ENCODE measurements at regions not wholly inside any gene's neighbourhood (a gene's known extent, or its start where the extent isn't known, plus 50 kb on each side); places are given as distances from the start of the nearest gene placed in this dataset.

DNA sequence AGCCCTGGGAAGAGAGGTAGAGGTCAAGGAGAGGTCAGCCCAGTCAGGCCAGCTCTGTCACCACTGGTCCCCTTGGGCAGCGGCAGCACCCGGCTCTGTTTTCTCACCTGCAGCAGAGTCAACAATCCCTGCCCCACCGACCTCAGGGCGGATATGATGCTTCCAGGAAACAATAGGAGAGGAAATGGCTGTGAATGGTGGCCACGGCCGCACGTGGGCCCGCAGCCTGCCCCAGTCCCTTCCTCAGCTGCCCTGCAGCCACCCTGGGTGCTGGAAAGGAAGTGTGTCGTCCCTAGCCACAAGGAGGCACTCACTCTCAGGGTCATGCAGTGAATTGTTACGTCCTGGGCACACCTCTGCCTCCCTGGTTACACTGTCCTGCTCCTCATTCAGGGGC lies 92.5 kb upstream of the ENPP6 start:
- peak overlapping the region; percentile 67 to 80 for H3K27ac ChIP-seq (ENCODE audit: low read depth in 2 of 2, low read length in 2 of 2)
- no peak overlapping the region for H3K4me3 ChIP-seq (ENCODE audit: low read length in 2 of 2)
- no peaks in the 10 kb centered on the region for H3K36me3 ChIP-seq (ENCODE audit: control insufficient read depth in 2 of 2, insufficient read depth in 2 of 2, low read length in 2 of 2)

DNA sequence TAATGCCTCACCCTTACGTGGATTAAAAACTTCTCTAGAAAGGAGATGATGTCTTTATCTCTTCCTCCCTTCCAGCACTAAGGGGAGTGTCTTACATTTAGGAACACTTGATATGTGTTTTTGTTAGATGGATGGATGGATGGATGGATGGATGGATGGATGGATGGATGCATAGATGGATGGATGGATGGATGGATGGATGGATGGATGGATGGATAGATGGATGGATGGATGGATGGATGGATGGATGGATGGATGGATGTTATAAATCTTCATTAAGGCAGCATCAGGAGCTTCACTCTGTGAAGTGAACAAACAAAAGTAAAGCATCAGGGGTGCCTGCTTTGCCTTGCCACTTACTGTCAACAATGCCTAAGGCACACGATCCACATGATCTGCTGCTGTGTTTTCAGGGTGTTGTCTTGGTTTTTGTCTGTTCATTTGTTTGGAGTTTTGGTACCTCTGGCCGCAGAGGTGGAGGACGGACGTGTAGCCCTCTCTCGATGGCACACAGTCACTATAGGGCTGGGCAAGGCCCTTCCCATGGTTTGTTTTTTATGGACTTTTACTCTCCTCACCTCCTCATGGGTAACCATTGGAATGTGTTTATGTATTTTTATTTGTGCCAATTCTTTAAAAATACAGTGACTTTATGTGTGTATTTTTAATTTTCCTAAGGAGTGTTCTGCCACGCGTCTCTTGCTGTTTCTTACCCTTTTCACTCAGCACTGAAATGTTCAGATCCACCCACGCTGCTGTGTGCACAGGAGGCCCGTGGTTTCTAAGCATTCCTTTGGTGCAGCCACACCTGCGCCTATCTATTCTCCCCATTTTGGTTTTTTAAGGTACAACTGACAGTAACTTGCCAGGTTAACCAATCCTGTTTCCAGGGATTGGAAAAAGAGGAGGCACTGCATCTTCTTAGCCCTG lies 91.8 kb upstream of the ENPP6 start:
- H3K27me3 ChIP-seq (ENCODE audit: control insufficient read depth in 2 of 2, insufficient read depth in 2 of 2, low read length in 2 of 2): no peaks in the 10 kb centered on the region
- H3K4me3 ChIP-seq (ENCODE audit: low read length in 2 of 2): no peak overlapping the region
- H3K27ac ChIP-seq (ENCODE audit: low read depth in 2 of 2, low read length in 2 of 2): no peak overlapping the region
- peaks cover 15 to 17% of the 10 kb centered on the region in 2 donors for H3K4me1 ChIP-seq (ENCODE audit: control insufficient read depth in 2 of 2, insufficient read depth in 2 of 2, low read length in 2 of 2)
- no peak overlapping the region for H3K9ac ChIP-seq (ENCODE audit: low read depth in 1 of 2, low read length in 2 of 2)
- no peaks in the 10 kb centered on the region for H3K9me3 ChIP-seq (ENCODE audit: control insufficient read depth in 2 of 2, low read length in 2 of 2)
- H3K36me3 ChIP-seq (ENCODE audit: control insufficient read depth in 2 of 2, insufficient read depth in 2 of 2, low read length in 2 of 2): no peaks in the 10 kb centered on the region

More for the DNA sequence above, 92.5 kb upstream of the ENPP6 start:
- Histone ChIP-seq H3K4me1 (ENCODE audit: control insufficient read depth in 2 of 2, insufficient read depth in 2 of 2, low read length in 2 of 2) (peaks cover 15 to 17% of the 10 kb centered on the region in 2 donors), H3K27me3 (ENCODE audit: control insufficient read depth in 2 of 2, insufficient read depth in 2 of 2, low read length in 2 of 2) (no peaks in the 10 kb centered on the region), H3K9me3 (ENCODE audit: control insufficient read depth in 2 of 2, low read length in 2 of 2) (no peaks in the 10 kb centered on the region), H3K9ac (ENCODE audit: low read depth in 1 of 2, low read length in 2 of 2) (no peak overlapping the region)

DNA sequence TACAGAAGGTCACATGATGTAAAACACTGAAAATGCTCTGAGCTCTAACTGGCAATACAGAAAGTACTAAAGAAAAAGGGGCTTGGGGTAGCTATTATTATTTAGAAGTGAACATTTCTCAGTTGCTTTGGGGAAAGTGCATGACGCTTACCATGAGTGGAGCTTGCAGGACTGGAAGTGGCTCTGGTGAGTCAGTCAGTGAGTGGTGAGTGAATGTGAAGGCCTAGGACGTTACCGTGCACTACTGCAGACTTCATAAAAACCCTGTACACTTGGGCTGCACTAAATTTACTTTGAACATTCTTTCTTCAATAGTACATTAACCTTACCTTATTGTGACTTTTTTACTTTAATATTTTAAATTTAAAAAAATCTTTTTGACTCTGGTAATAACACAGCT lies 89.3 kb upstream of the ENPP6 start:
- no peaks in the 10 kb centered on the region for H3K36me3 ChIP-seq (ENCODE audit: control insufficient read depth in 2 of 2, insufficient read depth in 2 of 2, low read length in 2 of 2)
- H3K27me3 ChIP-seq (ENCODE audit: control insufficient read depth in 2 of 2, insufficient read depth in 2 of 2, low read length in 2 of 2): no peaks in the 10 kb centered on the region
- H3K9ac ChIP-seq (ENCODE audit: low read depth in 1 of 2, low read length in 2 of 2): no peak overlapping the region

DNA sequence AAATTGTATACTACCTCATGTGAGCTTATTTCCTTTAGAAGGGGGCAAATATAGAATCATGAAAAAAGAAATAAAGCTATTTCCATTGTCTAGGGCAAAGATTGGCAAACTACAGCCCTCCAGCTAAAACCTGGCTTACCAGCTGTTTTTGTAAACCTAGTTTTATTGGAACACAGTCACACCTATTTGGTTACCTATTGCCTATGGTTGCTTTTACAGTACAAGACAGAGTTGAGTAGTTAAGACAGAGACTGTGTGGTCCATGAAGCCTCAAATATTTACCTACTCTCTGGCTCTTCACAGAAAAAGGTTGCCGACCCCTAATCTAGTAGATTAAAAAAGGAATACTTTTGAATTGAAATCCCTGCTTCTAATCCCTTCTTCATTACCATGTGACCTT lies 88.8 kb upstream of the ENPP6 start:
- H3K4me1 ChIP-seq (ENCODE audit: control insufficient read depth in 2 of 2, insufficient read depth in 2 of 2, low read length in 2 of 2): peaks cover 13 to 15% of the 10 kb centered on the region in 2 donors
- peak overlapping the region; percentile 13 to 62 for H3K27ac ChIP-seq (ENCODE audit: low read depth in 2 of 2, low read length in 2 of 2)

More for the DNA sequence above, 89.3 kb upstream of the ENPP6 start:
- Histone ChIP-seq H3K27ac (ENCODE audit: low read depth in 2 of 2, low read length in 2 of 2) (peak overlapping the region; percentile 13 to 62), H3K9me3 (ENCODE audit: control insufficient read depth in 2 of 2, low read length in 2 of 2) (no peaks in the 10 kb centered on the region), H3K4me1 (ENCODE audit: control insufficient read depth in 2 of 2, insufficient read depth in 2 of 2, low read length in 2 of 2) (peaks cover 15 to 17% of the 10 kb centered on the region in 2 donors), H3K4me3 (ENCODE audit: low read length in 2 of 2) (no peak overlapping the region)

DNA sequence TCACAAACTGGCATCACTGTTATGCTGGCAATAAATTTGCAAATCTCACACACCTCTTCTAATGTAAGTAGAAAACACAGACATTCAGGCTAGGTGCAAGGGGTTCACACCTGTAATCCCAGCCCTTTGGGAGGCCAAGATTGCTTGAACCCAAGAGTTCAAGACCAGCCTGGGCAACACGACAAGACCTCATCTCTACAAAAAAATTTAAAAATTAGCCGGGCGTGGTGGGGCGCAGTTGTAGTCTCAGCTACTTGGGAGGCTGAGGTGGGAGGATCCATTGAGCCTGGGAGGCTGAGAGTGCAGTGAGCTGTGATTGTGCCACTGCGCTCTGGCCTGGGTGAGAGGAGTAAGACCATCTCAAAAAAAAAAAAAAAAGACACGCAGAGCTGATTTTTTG lies 83.1 kb upstream of the ENPP6 start:
- H3K4me1 ChIP-seq (ENCODE audit: control insufficient read depth in 2 of 2, insufficient read depth in 2 of 2, low read length in 2 of 2): no peaks in the 10 kb centered on the region
- no peak overlapping the region for H3K9ac ChIP-seq (ENCODE audit: low read depth in 1 of 2, low read length in 2 of 2)
- H3K27ac ChIP-seq (ENCODE audit: low read depth in 2 of 2, low read length in 2 of 2): no peak overlapping the region
- no peaks in the 10 kb centered on the region for H3K36me3 ChIP-seq (ENCODE audit: control insufficient read depth in 2 of 2, insufficient read depth in 2 of 2, low read length in 2 of 2)
- H3K9me3 ChIP-seq (ENCODE audit: control insufficient read depth in 2 of 2, low read length in 2 of 2): no peaks in the 10 kb centered on the region
- H3K27me3 ChIP-seq (ENCODE audit: control insufficient read depth in 2 of 2, insufficient read depth in 2 of 2, low read length in 2 of 2): no peaks in the 10 kb centered on the region
- no peak overlapping the region for H3K4me3 ChIP-seq (ENCODE audit: low read length in 2 of 2)

More for the DNA sequence above, 88.8 kb upstream of the ENPP6 start:
- no peak overlapping the region for H3K9ac ChIP-seq (ENCODE audit: low read depth in 1 of 2, low read length in 2 of 2)
- H3K27me3 ChIP-seq (ENCODE audit: control insufficient read depth in 2 of 2, insufficient read depth in 2 of 2, low read length in 2 of 2): no peaks in the 10 kb centered on the region
- H3K9me3 ChIP-seq (ENCODE audit: control insufficient read depth in 2 of 2, low read length in 2 of 2): no peaks in the 10 kb centered on the region
- no peaks in the 10 kb centered on the region for H3K36me3 ChIP-seq (ENCODE audit: control insufficient read depth in 2 of 2, insufficient read depth in 2 of 2, low read length in 2 of 2)
- no peak overlapping the region for H3K4me3 ChIP-seq (ENCODE audit: low read length in 2 of 2)

DNA sequence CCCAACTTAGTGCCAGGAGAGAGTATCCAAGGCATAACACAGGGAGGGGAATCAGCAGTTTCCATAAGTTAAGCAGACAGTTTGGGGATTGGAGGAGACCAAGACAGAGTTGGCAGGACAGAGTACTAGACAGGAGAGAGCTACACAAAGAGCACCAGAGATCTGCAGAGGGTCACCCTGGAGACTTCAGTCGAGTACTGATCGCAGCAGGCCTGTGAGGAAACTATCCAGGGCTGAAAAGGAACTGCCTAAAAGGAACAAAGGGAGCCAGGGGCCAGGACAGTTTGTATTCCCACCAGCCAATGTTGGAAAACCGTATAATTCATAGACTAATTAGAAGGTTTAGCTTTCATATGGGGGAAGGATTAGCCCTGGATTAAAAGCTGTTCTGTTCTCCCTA lies 80.6 kb upstream of the ENPP6 start:
- no peak overlapping the region for H3K4me3 ChIP-seq (ENCODE audit: low read length in 2 of 2)
- H3K4me1 ChIP-seq (ENCODE audit: control insufficient read depth in 2 of 2, insufficient read depth in 2 of 2, low read length in 2 of 2): peaks cover 0 to 8% of the 10 kb centered on the region in 2 donors
- no peaks in the 10 kb centered on the region for H3K9me3 ChIP-seq (ENCODE audit: control insufficient read depth in 2 of 2, low read length in 2 of 2)
- no peaks in the 10 kb centered on the region for H3K36me3 ChIP-seq (ENCODE audit: control insufficient read depth in 2 of 2, insufficient read depth in 2 of 2, low read length in 2 of 2)
- no peaks in the 10 kb centered on the region for H3K27me3 ChIP-seq (ENCODE audit: control insufficient read depth in 2 of 2, insufficient read depth in 2 of 2, low read length in 2 of 2)
- H3K27ac ChIP-seq (ENCODE audit: low read depth in 2 of 2, low read length in 2 of 2): no peak overlapping the region
- no peak overlapping the region for H3K9ac ChIP-seq (ENCODE audit: low read depth in 1 of 2, low read length in 2 of 2)

DNA sequence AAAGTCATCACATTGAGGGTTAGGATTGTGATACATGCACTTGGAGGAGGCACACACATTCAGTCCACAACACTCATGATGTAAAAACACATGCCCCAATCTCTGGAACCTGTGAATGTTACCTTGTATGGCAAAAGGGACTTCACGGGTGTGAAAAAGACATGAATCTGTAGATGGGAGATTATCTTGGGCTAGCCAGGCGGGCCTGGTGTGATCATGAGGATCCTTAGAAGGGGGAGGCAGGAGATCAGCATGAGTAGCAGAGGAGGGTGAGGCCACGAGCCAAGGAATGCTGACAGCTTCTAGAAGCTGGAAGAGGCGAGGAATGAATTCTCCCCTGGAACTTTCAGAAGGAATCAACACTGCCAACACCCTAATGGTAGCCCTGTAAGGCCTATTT lies 77.5 kb upstream of the ENPP6 start:
- H3K36me3 ChIP-seq (ENCODE audit: control insufficient read depth in 2 of 2, insufficient read depth in 2 of 2, low read length in 2 of 2): no peaks in the 10 kb centered on the region
- no peak overlapping the region for H3K9ac ChIP-seq (ENCODE audit: low read depth in 1 of 2, low read length in 2 of 2)
- H3K9me3 ChIP-seq (ENCODE audit: control insufficient read depth in 2 of 2, low read length in 2 of 2): no peaks in the 10 kb centered on the region
- no peak overlapping the region for H3K27ac ChIP-seq (ENCODE audit: low read depth in 2 of 2, low read length in 2 of 2)
- H3K4me1 ChIP-seq (ENCODE audit: control insufficient read depth in 2 of 2, insufficient read depth in 2 of 2, low read length in 2 of 2): peaks cover 6 to 21% of the 10 kb centered on the region in 2 donors
- no peak overlapping the region for H3K4me3 ChIP-seq (ENCODE audit: low read length in 2 of 2)
- H3K27me3 ChIP-seq (ENCODE audit: control insufficient read depth in 2 of 2, insufficient read depth in 2 of 2, low read length in 2 of 2): no peaks in the 10 kb centered on the region

DNA sequence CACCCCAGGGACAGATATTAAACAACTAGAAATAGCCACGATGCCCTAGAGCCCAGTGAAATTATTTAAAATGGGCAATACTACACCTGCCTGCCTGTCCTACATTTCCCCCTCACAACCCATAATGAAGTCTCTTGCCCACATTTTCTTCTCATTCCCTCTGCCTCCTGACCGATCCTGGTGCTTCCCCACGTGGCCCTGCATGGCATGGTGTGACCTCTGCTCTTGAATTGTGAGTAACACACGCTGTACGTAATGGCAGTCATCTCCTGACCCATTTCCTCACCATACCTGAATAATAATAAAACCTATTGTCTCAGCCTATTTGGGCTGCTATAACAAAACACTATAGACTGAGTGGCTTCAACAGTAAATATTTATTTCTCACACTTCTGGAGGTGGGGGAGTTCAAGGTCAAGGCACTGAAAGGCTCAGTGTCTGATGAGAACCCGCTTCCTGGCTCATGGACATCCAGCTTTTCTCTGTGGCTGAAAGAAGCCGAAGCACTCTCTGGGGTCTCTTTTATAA lies 77.0 kb upstream of the ENPP6 start:
- Histone ChIP-seq H3K27me3 (ENCODE audit: control insufficient read depth in 2 of 2, insufficient read depth in 2 of 2, low read length in 2 of 2) (no peaks in the 10 kb centered on the region), H3K9ac (ENCODE audit: low read depth in 1 of 2, low read length in 2 of 2) (no peak overlapping the region)

DNA sequence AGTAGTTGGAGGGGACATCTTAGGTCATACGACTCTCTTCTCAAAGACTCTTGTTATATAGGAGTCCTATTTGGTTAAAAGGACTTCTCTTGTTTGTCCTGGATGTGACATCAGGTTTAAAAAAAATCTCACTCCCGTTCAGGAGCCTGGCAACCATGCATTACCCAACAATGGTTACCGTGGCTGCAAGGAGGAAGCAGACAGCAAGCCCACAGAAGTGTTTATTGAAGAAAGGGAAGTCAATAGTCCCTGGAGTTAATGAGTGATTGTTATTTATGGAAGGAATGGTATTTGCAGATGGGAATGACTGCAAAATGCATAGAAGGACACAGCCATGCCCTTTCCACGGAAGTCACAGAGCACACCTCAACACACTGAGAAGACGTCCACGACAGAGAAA lies 75.9 kb upstream of the ENPP6 start:
- Histone ChIP-seq H3K4me1 (ENCODE audit: control insufficient read depth in 2 of 2, insufficient read depth in 2 of 2, low read length in 2 of 2) (peaks cover 12 to 25% of the 10 kb centered on the region in 2 donors), H3K27me3 (ENCODE audit: control insufficient read depth in 2 of 2, insufficient read depth in 2 of 2, low read length in 2 of 2) (no peaks in the 10 kb centered on the region), H3K9me3 (ENCODE audit: control insufficient read depth in 2 of 2, low read length in 2 of 2) (no peaks in the 10 kb centered on the region), H3K36me3 (ENCODE audit: control insufficient read depth in 2 of 2, insufficient read depth in 2 of 2, low read length in 2 of 2) (no peaks in the 10 kb centered on the region), H3K9ac (ENCODE audit: low read depth in 1 of 2, low read length in 2 of 2) (peak overlapping the region in 1 of 2 donors; percentile 41), H3K4me3 (ENCODE audit: low read length in 2 of 2) (no peak overlapping the region), H3K27ac (ENCODE audit: low read depth in 2 of 2, low read length in 2 of 2) (peak overlapping the region; percentile 49 to 76)

More for the DNA sequence above, 77.0 kb upstream of the ENPP6 start:
- Histone ChIP-seq H3K4me1 (ENCODE audit: control insufficient read depth in 2 of 2, insufficient read depth in 2 of 2, low read length in 2 of 2) (peaks cover 6 to 21% of the 10 kb centered on the region in 2 donors), H3K9me3 (ENCODE audit: control insufficient read depth in 2 of 2, low read length in 2 of 2) (no peaks in the 10 kb centered on the region), H3K27ac (ENCODE audit: low read depth in 2 of 2, low read length in 2 of 2) (no peak overlapping the region), H3K4me3 (ENCODE audit: low read length in 2 of 2) (no peak overlapping the region), H3K36me3 (ENCODE audit: control insufficient read depth in 2 of 2, insufficient read depth in 2 of 2, low read length in 2 of 2) (no peaks in the 10 kb centered on the region)

DNA sequence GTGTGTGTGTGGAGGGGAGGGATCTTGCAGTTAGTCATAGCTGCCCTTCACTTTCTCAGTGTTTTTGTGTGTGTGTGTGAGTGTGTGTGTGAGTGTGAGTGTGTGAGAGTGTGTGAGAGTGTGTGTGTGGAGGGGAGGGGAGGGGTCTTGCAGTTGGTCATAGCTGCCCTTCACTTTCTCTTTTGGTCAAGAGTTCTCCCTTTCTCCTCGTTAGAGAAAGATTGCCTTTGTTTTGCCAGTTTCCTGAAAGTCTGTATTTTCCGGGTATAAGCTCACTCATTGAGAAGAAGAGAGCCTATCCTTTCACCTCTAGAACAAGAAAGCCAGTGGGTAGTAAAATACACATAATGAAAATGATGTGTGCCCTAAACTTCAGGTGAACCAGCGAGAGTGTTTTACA lies 75.2 kb upstream of the ENPP6 start:
- peaks cover 14 to 30% of the 10 kb centered on the region in 2 donors for H3K4me1 ChIP-seq (ENCODE audit: control insufficient read depth in 2 of 2, insufficient read depth in 2 of 2, low read length in 2 of 2)
- H3K9me3 ChIP-seq (ENCODE audit: control insufficient read depth in 2 of 2, low read length in 2 of 2): no peaks in the 10 kb centered on the region
- peak overlapping the region; percentile 49 to 76 for H3K27ac ChIP-seq (ENCODE audit: low read depth in 2 of 2, low read length in 2 of 2)
- H3K9ac ChIP-seq (ENCODE audit: low read depth in 1 of 2, low read length in 2 of 2): peak overlapping the region in 1 of 2 donors; percentile 41
- no peak overlapping the region for H3K4me3 ChIP-seq (ENCODE audit: low read length in 2 of 2)
- H3K27me3 ChIP-seq (ENCODE audit: control insufficient read depth in 2 of 2, insufficient read depth in 2 of 2, low read length in 2 of 2): no peaks in the 10 kb centered on the region
- H3K36me3 ChIP-seq (ENCODE audit: control insufficient read depth in 2 of 2, insufficient read depth in 2 of 2, low read length in 2 of 2): no peaks in the 10 kb centered on the region
